ENCODE measurements at regions not wholly inside any gene's neighbourhood (a gene's known extent, or its start where the extent isn't known, plus 50 kb on each side); places are given as distances from the start of the nearest gene placed in this dataset.

DNA sequence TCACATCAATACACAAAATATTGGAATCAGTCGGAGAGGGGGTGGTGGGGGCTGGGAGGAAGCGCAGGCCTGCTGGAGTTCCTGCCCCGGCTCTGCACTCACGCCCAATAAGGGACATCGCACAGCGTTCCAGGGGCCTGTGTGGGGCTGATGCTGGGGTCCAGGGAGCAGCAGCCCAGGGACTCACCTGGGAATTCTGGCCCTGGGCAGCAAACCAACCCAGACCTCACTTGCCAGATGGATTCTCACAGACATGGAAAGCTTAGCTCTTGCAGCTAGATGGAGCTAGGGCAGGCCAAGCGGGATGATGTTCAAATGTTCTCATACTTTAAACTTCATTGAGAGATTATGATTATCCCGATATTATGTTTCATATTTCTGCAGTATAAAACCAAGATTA is 266.6 kb upstream of the TANK start:
- TF ChIP-seq EZH2 (IDR thresholded peaks at IDR 0.05; ENCODE audit: borderline replicate concordance, low read length): no peak
- TF ChIP-seq, protein P1, sequence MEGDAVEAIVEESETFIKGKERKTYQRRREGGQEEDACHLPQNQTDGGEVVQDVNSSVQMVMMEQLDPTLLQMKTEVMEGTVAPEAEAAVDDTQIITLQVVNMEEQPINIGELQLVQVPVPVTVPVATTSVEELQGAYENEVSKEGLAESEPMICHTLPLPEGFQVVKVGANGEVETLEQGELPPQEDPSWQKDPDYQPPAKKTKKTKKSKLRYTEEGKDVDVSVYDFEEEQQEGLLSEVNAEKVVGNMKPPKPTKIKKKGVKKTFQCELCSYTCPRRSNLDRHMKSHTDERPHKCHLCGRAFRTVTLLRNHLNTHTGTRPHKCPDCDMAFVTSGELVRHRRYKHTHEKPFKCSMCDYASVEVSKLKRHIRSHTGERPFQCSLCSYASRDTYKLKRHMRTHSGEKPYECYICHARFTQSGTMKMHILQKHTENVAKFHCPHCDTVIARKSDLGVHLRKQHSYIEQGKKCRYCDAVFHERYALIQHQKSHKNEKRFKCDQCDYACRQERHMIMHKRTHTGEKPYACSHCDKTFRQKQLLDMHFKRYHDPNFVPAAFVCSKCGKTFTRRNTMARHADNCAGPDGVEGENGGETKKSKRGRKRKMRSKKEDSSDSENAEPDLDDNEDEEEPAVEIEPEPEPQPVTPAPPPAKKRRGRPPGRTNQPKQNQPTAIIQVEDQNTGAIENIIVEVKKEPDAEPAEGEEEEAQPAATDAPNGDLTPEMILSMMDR (IDR thresholded peaks at IDR 0.05; ENCODE audit: low read length): no peak

DNA sequence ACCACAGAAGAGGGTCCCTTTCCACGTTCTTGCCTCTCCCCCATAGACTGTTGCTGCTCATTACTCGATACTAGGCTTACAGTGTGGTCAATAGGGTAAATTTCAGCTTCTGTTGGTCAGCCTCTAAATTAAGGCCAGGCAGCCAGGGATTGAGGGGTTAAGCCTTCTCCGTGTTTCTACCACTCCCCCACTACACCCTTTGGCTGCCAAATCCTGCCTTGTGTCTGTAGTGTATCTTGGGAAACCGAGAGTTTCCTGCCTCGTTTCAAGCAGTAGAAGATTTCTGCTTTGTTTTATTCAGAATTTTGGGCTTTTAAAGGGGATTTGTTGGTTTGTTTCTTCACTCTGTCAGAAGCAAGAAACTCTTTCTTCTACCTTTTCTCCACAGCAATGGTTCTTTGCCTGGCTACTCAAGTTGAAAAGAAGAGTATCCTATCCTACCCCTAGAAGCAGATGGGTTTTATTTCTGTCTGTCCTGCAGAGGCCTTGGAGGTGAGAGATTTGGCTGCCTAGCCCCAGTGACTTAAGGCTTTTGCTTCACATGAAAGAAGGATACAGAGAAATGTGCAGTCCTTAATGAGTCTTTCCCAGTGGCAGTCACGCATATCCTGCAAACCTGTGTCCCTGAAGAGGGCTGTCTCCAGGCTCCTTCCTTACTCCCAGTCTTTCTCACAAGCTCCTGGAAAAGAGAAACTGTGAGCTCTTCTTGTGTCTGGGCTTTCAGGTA is 261.5 kb upstream of the TANK start:
- Histone ChIP-seq H3K4me2 (ENCODE audit: low read length) (no peak overlapping the region), H3K9me3 (ENCODE audit: low read length) (no peaks in the 10 kb centered on the region), H4K20me1 (ENCODE audit: insufficient read depth, low read length) (no peaks in the 10 kb centered on the region), H3K4me3 (ENCODE audit: low read depth, low read length, poor library complexity, severe bottlenecking) (no peak overlapping the region), H3K9me2 (ENCODE audit: low read depth, low read length) (no peaks in the 10 kb centered on the region), H3K36me3 (ENCODE audit: insufficient read depth, low read length) (no peaks in the 10 kb centered on the region), H3K27ac (ENCODE audit: low read depth, low read length, poor library complexity, severe bottlenecking) (no peak overlapping the region), H3F3A (ENCODE audit: insufficient read depth, low read length) (no peaks in the 10 kb centered on the region), H2AFZ (ENCODE audit: low read length) (no peak overlapping the region), H3K79me2 (ENCODE audit: insufficient read depth, low read length) (no peaks in the 10 kb centered on the region), H3K9ac (ENCODE audit: low read length) (no peak overlapping the region), H3K27me3 (ENCODE audit: insufficient read depth, low read length) (no peaks in the 10 kb centered on the region), H3K4me1 (ENCODE audit: insufficient read depth, low read length, severe bottlenecking) (no peaks in the 10 kb centered on the region)
- TF ChIP-seq, protein P1 (IDR thresholded peaks at IDR 0.05; ENCODE audit: low read length): no peak
- TF ChIP-seq EZH2 (IDR thresholded peaks at IDR 0.05; ENCODE audit: borderline replicate concordance, low read length): no peak

More for the DNA sequence above, 266.6 kb upstream of the TANK start:
- Histone ChIP-seq H3K27ac (ENCODE audit: low read depth, low read length, poor library complexity, severe bottlenecking) (no peak overlapping the region), H4K20me1 (ENCODE audit: insufficient read depth, low read length) (no peaks in the 10 kb centered on the region), H3K4me2 (ENCODE audit: low read length) (no peak overlapping the region), H3K9me2 (ENCODE audit: low read depth, low read length) (no peaks in the 10 kb centered on the region), H3K27me3 (ENCODE audit: insufficient read depth, low read length) (no peaks in the 10 kb centered on the region), H3K4me3 (ENCODE audit: low read depth, low read length, poor library complexity, severe bottlenecking) (no peak overlapping the region), H3K4me1 (ENCODE audit: insufficient read depth, low read length, severe bottlenecking) (no peaks in the 10 kb centered on the region), H2AFZ (ENCODE audit: low read length) (no peak overlapping the region), H3K36me3 (ENCODE audit: insufficient read depth, low read length) (no peaks in the 10 kb centered on the region), H3K9me3 (ENCODE audit: low read length) (no peaks in the 10 kb centered on the region), H3K79me2 (ENCODE audit: insufficient read depth, low read length) (no peaks in the 10 kb centered on the region), H3F3A (ENCODE audit: insufficient read depth, low read length) (no peaks in the 10 kb centered on the region), H3K9ac (ENCODE audit: low read length) (no peak overlapping the region)

DNA sequence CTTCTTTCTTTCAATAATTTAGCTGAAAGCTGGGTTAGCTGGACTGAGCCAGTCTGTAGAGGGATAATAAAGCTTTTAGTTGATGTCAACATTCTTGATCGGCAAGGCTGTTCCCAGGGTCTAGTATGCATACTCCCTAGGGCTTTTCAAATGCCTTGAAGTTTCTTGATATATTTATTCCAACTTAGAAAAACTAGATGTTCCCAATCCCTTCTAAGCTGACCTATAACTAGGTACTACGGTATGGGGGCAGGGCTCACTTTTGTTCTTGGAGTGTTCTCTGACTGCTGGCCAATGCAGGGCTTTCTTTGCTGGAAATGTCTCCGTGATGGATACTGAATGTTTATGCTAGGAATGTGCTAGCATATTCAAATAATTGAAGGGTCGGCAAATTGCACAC is 258.6 kb upstream of the TANK start:
- Histone ChIP-seq H3K4me1 (ENCODE audit: insufficient read depth, low read length, severe bottlenecking) (no peaks in the 10 kb centered on the region), H3K4me3 (ENCODE audit: low read depth, low read length, poor library complexity, severe bottlenecking) (no peak overlapping the region), H3K27ac (ENCODE audit: low read depth, low read length, poor library complexity, severe bottlenecking) (no peak overlapping the region), H3K4me2 (ENCODE audit: low read length) (no peak overlapping the region), H3K9me3 (ENCODE audit: low read length) (no peaks in the 10 kb centered on the region), H4K20me1 (ENCODE audit: insufficient read depth, low read length) (no peaks in the 10 kb centered on the region), H3F3A (ENCODE audit: insufficient read depth, low read length) (no peaks in the 10 kb centered on the region), H3K27me3 (ENCODE audit: insufficient read depth, low read length) (no peaks in the 10 kb centered on the region), H3K36me3 (ENCODE audit: insufficient read depth, low read length) (no peaks in the 10 kb centered on the region), H3K9me2 (ENCODE audit: low read depth, low read length) (no peaks in the 10 kb centered on the region), H3K9ac (ENCODE audit: low read length) (no peak overlapping the region), H3K79me2 (ENCODE audit: insufficient read depth, low read length) (no peaks in the 10 kb centered on the region), H2AFZ (ENCODE audit: low read length) (no peak overlapping the region)
- TF ChIP-seq, protein P1 (IDR thresholded peaks at IDR 0.05; ENCODE audit: low read length): no peak
